ENCODE measurements at regions not wholly inside any gene's neighbourhood (a gene's known extent, or its start where the extent isn't known, plus 50 kb on each side); places are given as distances from the start of the nearest gene placed in this dataset.
"Not testable (repeated sequence)": the region's sequence is repeated elsewhere in the genome, so short reads cannot be mapped to it uniquely, and the experiment has no call there.

DNA sequence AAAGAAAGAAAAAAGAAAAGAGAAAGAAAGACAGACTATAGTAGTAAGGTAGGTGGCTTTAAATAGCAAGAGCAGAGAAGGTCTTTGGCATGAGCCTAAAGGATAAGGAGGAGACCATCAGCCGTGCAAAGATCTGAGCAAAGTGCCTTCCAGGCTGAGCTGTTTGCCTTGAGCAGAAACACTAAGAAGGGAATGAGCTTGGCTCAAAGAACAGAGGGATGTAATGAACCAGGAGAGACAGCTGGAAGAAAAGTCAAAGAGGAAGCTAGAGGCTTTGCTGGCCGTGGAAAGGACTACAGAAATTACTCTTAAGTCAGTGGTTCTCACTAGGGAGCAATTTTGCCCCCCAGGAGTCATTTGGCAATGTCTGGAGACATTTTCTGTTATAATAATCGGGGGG is 228.6 kb downstream of the FGFR2 start:
- Histone ChIP-seq H3K36me3 (ENCODE audit: insufficient read depth, low read length) (no peaks in the 10 kb centered on the region), H3K4me3 (ENCODE audit: low read length) (no peak overlapping the region), H3K9ac (ENCODE audit: low read depth, low read length) (no peak overlapping the region), H3K4me1 (ENCODE audit: insufficient read depth, low read length) (peaks cover 9% of the 10 kb centered on the region; the same call in 1 of the 2 replicates), H3K27ac (ENCODE audit: low read depth, low read length) (no peak overlapping the region), H3K27me3 (ENCODE audit: insufficient read depth, low read length) (no peaks in the 10 kb centered on the region), H3K9me3 (ENCODE audit: insufficient read depth, low read depth, low read length) (no peaks in the 10 kb centered on the region)
- 88% methylated on average over 3 of the region's 3 CpGs for WGBS

DNA sequence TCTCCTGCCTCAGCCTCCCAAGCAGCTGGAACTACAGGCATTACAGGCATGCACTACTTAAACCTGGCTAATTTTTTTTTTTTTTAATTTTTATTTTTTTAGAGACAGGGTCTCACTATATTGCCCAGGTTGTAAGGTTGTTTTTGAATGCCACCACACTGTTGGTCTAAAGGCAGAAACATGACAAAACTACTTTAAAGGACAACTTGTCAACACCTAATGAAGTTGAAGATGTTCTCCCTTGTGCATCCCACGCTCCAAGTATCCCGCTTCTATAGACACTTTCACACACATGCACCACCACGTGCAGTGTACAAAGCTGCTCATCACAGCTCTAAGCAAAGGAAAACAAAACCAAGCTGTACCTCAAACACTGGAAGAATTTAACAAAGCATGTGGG is 226.4 kb downstream of the FGFR2 start:
- WGBS: over 99% methylated on average over 3 of the region's 3 CpGs
- H3K4me3 ChIP-seq (ENCODE audit: low read length): no peak overlapping the region
- H3K9me3 ChIP-seq (ENCODE audit: insufficient read depth, low read depth, low read length): no peaks in the 10 kb centered on the region
- H3K4me1 ChIP-seq (ENCODE audit: insufficient read depth, low read length): peaks cover 9% of the 10 kb centered on the region; the same call in 1 of the 2 replicates
- no peaks in the 10 kb centered on the region for H3K27me3 ChIP-seq (ENCODE audit: insufficient read depth, low read length)
- H3K27ac ChIP-seq (ENCODE audit: low read depth, low read length): no peak overlapping the region
- no peaks in the 10 kb centered on the region for H3K36me3 ChIP-seq (ENCODE audit: insufficient read depth, low read length)
- no peak overlapping the region for H3K9ac ChIP-seq (ENCODE audit: low read depth, low read length)

DNA sequence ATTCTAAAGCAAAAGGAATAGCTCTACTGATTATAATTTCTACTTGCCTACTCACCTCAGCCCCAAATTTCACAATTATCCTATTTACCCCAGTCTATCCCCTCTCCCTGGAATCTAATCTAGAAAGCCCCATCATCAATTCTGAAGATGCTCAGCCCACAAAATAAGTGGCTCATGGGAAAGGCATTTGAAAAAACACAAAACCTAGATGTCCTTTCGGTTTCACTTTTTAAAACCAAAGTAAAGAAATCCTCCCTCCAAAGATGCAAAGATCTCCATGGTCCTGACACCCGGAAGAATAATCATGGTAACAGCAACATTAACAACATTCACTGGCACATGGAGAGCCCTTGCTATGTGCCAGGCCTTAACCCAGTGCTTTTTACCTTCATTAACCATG is 224.8 kb downstream of the FGFR2 start:
- WGBS: 83% methylated on average over 2 of the region's 2 CpGs
- Histone ChIP-seq H3K27me3 (ENCODE audit: insufficient read depth, low read length) (no peaks in the 10 kb centered on the region), H3K36me3 (ENCODE audit: insufficient read depth, low read length) (no peaks in the 10 kb centered on the region), H3K27ac (ENCODE audit: low read depth, low read length) (no peak overlapping the region), H3K4me1 (ENCODE audit: insufficient read depth, low read length) (no peaks in the 10 kb centered on the region), H3K9me3 (ENCODE audit: insufficient read depth, low read depth, low read length) (no peaks in the 10 kb centered on the region), H3K4me3 (ENCODE audit: low read length) (no peak overlapping the region), H3K9ac (ENCODE audit: low read depth, low read length) (no peak overlapping the region)

DNA sequence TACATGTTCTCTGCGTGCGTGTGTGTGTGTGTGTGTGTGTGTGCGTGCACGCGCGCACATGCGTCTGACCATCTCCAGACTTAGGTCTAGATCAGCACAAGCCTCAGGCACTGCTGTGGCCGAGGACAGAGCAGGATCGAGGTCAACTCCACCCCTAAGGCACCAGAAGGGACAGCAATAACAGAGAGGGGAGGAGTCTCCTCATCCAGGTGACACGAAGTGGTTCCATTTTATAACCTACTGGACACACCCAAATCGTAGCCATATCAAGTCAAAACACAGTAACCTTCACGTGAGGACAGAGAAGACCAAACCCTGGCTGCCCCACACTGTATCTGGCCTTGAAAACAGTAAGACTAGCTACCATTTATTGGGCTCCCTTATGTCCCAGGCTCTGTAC is 224.1 kb downstream of the FGFR2 start:
- H3K9me3 ChIP-seq (ENCODE audit: insufficient read depth, low read depth, low read length): no peaks in the 10 kb centered on the region
- H3K4me3 ChIP-seq (ENCODE audit: low read length): no peak overlapping the region
- no peak overlapping the region for H3K27ac ChIP-seq (ENCODE audit: low read depth, low read length)
- H3K9ac ChIP-seq (ENCODE audit: low read depth, low read length): no peak overlapping the region
- H3K4me1 ChIP-seq (ENCODE audit: insufficient read depth, low read length): no peaks in the 10 kb centered on the region
- H3K36me3 ChIP-seq (ENCODE audit: insufficient read depth, low read length): no peaks in the 10 kb centered on the region
- 93% methylated on average over 12 of the region's 12 CpGs for WGBS
- H3K27me3 ChIP-seq (ENCODE audit: insufficient read depth, low read length): no peaks in the 10 kb centered on the region

DNA sequence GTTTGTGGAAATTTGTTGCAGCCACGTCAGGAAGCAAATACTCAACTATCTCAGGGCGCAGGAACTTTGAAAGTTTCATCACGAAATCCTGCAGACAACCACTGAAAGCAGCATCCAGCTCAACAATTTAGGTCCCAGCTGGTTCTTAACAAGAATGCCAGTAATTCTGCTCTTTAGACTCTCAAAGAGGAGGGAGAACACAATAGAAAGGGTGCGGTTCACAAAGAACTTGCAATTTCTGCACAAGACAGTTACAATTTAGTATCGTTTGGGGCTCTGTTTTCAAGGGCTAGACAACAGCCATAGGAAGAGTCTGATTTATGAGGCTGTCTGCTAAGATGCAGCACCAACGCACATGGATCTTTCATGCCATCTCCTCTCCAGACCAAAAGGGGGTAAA is 223.1 kb downstream of the FGFR2 start:
- Histone ChIP-seq H3K36me3 (ENCODE audit: insufficient read depth, low read length) (no peaks in the 10 kb centered on the region), H3K27ac (ENCODE audit: low read depth, low read length) (no peak overlapping the region), H3K4me1 (ENCODE audit: insufficient read depth, low read length) (no peaks in the 10 kb centered on the region), H3K9ac (ENCODE audit: low read depth, low read length) (no peak overlapping the region), H3K27me3 (ENCODE audit: insufficient read depth, low read length) (no peaks in the 10 kb centered on the region), H3K9me3 (ENCODE audit: insufficient read depth, low read depth, low read length) (no peaks in the 10 kb centered on the region), H3K4me3 (ENCODE audit: low read length) (no peak overlapping the region)
- 91% methylated on average over 6 of the region's 6 CpGs for WGBS

DNA sequence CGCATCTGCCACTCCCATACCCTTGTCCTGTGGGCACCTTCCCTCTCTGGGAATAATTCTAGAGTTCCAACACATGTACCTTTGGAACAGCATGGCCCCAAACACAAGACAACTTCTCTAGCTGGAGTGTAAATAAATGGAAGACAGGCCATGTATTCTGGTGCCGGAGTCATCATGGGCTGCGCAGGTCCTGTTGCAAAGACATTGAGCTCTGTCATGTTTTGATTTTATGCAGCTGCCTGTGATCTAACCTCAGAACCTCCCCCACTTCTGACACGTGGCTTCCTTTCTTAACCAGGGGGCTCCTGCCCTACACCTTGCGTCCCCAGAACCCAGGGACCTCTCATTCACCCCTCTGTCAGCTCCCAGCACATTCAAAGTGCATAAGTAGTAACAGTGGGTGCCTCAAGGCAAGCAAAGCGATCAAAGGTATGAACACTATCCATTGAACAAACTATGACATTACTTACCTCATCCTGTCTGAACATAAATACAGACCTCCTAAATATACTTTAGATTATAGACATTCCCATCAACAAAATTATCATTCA is 219.9 kb downstream of the FGFR2 start:
- no peak overlapping the region for H3K4me3 ChIP-seq (ENCODE audit: low read length)
- peaks cover 5% of the 10 kb centered on the region; the same call in 1 of the 2 replicates for H3K9me3 ChIP-seq (ENCODE audit: insufficient read depth, low read depth, low read length)
- WGBS: 86% methylated on average over 6 of the region's 6 CpGs
- no peaks in the 10 kb centered on the region for H3K36me3 ChIP-seq (ENCODE audit: insufficient read depth, low read length)
- H3K4me1 ChIP-seq (ENCODE audit: insufficient read depth, low read length): no peaks in the 10 kb centered on the region
- H3K27ac ChIP-seq (ENCODE audit: low read depth, low read length): no peak overlapping the region
- H3K9ac ChIP-seq (ENCODE audit: low read depth, low read length): no peak overlapping the region
- no peaks in the 10 kb centered on the region for H3K27me3 ChIP-seq (ENCODE audit: insufficient read depth, low read length)

DNA sequence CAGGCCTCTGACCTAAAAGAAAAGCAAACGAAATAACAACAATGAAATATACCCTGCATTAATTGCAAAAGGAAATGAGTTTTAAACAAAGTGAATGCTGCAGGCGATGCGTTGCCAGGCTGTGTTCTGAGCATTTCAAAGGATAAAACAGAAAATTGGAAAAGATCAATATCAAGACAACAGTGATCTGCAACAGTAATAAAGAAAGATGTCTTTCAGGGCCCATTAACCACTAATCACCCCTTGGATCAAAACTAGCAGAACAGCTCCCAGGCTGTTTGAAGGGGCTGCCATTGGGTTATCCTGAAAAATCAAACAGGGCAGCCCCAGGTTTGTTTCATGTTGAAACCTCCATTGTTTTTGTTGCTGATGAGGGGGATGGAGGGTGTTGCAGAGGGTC is 219.2 kb downstream of the FGFR2 start:
- 93% methylated on average over 3 of the region's 3 CpGs for WGBS
- no peaks in the 10 kb centered on the region for H3K4me1 ChIP-seq (ENCODE audit: insufficient read depth, low read length)
- no peaks in the 10 kb centered on the region for H3K36me3 ChIP-seq (ENCODE audit: insufficient read depth, low read length)
- H3K27me3 ChIP-seq (ENCODE audit: insufficient read depth, low read length): no peaks in the 10 kb centered on the region
- H3K9ac ChIP-seq (ENCODE audit: low read depth, low read length): no peak overlapping the region
- no peak overlapping the region for H3K4me3 ChIP-seq (ENCODE audit: low read length)
- H3K27ac ChIP-seq (ENCODE audit: low read depth, low read length): no peak overlapping the region
- peaks cover 5% of the 10 kb centered on the region; the same call in 1 of the 2 replicates for H3K9me3 ChIP-seq (ENCODE audit: insufficient read depth, low read depth, low read length)

DNA sequence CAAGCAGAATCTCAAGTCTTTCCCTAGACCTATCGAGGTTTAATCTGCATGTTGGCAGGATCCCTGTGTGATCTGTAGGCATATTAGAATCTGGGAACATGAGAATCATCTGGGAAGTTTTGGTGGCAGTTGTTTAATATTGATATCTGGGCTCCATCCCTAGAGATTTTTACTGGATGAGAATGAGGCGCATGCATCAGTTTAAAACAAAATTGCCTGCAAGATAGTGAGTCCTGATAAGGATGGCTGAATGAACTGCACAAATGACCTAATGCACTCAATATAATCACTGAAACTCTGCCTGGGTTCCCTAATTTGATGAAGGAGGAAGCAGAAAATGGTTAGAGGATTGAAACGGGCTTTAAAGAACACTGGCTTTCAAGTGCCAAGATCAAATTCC is 218.0 kb downstream of the FGFR2 start:
- peaks cover 5% of the 10 kb centered on the region; the same call in 1 of the 2 replicates for H3K9me3 ChIP-seq (ENCODE audit: insufficient read depth, low read depth, low read length)
- 96% methylated on average over 3 of the region's 3 CpGs for WGBS
- no peak overlapping the region for H3K9ac ChIP-seq (ENCODE audit: low read depth, low read length)

DNA sequence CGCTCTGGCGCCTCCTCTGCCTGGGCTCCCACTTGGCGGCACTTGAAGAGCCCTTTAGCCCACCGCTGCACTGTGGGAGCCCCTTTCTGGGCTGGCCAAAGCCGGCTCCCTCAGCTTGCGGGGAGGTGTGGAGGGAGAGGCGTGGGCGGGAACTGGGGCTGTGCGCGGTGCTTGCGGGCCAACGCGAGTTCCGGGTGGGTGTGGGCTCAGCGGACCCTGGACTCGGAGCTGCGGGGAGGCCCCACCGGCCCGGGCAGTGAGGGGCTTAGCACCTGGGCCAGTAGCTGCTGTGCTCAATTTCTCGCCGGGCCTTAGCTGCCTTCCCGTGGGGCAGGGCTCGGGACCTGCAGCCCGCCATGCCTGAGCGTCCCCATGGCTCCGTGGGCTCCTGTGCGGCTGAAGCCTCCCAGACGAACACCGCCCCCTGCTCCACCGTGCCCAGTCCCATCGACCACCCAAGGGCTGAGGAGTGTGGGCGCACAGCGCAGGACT is 216.2 kb downstream of the FGFR2 start:
- H3K36me3 ChIP-seq (ENCODE audit: insufficient read depth, low read length); H3K4me3 ChIP-seq (ENCODE audit: low read length); H3K27me3 ChIP-seq (ENCODE audit: insufficient read depth, low read length); H3K9me3 ChIP-seq (ENCODE audit: insufficient read depth, low read depth, low read length); H3K4me1 ChIP-seq (ENCODE audit: insufficient read depth, low read length); H3K27ac ChIP-seq (ENCODE audit: low read depth, low read length); H3K9ac ChIP-seq (ENCODE audit: low read depth, low read length): not testable (repeated sequence)
- WGBS: 97% methylated on average over 33 of the region's 33 CpGs

More for the DNA sequence above, 218.0 kb downstream of the FGFR2 start:
- no peak overlapping the region for H3K4me3 ChIP-seq (ENCODE audit: low read length)
- no peaks in the 10 kb centered on the region for H3K4me1 ChIP-seq (ENCODE audit: insufficient read depth, low read length)
- no peaks in the 10 kb centered on the region for H3K36me3 ChIP-seq (ENCODE audit: insufficient read depth, low read length)
- H3K27me3 ChIP-seq (ENCODE audit: insufficient read depth, low read length): no peaks in the 10 kb centered on the region
- H3K27ac ChIP-seq (ENCODE audit: low read depth, low read length): no peak overlapping the region

DNA sequence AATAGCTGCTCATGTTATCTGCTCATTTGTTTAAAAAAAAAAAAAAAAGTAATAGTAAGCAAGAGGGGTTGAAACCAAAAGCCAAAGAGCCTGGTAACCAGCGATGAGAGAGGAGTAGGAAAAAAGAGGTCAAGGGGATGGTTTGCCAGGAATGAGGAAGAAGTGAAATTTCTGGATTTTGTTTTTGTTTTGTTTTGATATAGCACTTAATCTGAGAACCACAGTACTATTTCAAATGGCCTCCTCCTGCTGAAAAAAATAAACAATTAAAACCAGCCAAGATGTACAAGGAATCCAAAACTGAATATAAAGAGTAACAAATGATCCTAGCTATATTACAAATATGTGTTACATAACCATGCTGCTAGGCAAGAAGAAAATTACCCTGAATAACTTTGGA is 213.1 kb downstream of the FGFR2 start:
- no peaks in the 10 kb centered on the region for H3K27me3 ChIP-seq (ENCODE audit: insufficient read depth, low read length)
- no peaks in the 10 kb centered on the region for H3K4me1 ChIP-seq (ENCODE audit: insufficient read depth, low read length)
- H3K9me3 ChIP-seq (ENCODE audit: insufficient read depth, low read depth, low read length): peaks cover 5% of the 10 kb centered on the region; the same call in 1 of the 2 replicates
- 100% methylated on average over 1 of the region's 1 CpG for WGBS
- H3K4me3 ChIP-seq (ENCODE audit: low read length): no peak overlapping the region
- H3K27ac ChIP-seq (ENCODE audit: low read depth, low read length): no peak overlapping the region
- no peak overlapping the region for H3K9ac ChIP-seq (ENCODE audit: low read depth, low read length)
- no peaks in the 10 kb centered on the region for H3K36me3 ChIP-seq (ENCODE audit: insufficient read depth, low read length)

DNA sequence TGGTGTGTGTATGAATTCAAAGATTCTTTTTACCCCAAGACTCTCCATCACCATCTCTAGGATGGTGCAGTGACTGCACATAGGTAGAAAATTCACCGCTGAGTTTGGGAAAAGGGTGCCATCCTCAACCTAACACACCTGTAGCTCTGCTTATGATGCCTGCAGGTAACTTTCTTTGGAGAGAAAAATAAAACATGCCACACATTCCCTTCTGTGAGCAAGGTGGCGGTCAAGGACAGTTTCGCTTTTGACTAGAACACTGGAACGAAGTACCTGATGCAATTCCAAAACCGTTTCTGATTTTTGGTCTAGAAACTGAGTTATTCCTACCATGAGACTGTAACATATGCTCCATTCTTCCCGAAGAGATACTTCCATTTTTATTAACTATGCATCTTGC is 205.6 kb downstream of the FGFR2 start:
- WGBS: 94% methylated on average over 6 of the region's 6 CpGs
- no peaks in the 10 kb centered on the region for H3K36me3 ChIP-seq (ENCODE audit: insufficient read depth, low read length)

DNA sequence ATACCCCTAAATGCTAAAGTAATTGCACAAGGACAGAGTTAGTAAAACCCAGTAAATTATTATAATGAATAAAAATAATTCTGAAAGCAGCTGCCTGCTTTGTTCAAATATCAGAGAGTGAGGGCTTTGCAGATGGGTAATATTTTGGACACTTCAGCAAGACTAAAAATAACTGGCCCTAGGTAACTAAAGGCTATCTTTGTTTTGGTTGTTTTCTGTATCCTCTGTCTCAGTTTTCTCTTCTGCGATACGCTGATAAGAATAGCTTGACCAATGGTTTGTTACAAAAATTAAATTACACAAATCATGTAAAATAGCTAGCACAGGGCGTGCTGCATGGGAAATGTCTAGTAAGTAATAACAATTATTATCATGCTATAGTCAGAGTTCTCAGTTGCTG is 204.7 kb downstream of the FGFR2 start:
- Histone ChIP-seq H3K4me1 (ENCODE audit: insufficient read depth, low read length) (no peaks in the 10 kb centered on the region), H3K9ac (ENCODE audit: low read depth, low read length) (no peak overlapping the region), H3K4me3 (ENCODE audit: low read length) (no peak overlapping the region), H3K27ac (ENCODE audit: low read depth, low read length) (no peak overlapping the region), H3K36me3 (ENCODE audit: insufficient read depth, low read length) (no peaks in the 10 kb centered on the region), H3K27me3 (ENCODE audit: insufficient read depth, low read length) (no peaks in the 10 kb centered on the region), H3K9me3 (ENCODE audit: insufficient read depth, low read depth, low read length) (no peaks in the 10 kb centered on the region)
- WGBS: 97% methylated on average over 3 of the region's 3 CpGs

More for the DNA sequence above, 205.6 kb downstream of the FGFR2 start:
- no peak overlapping the region for H3K9ac ChIP-seq (ENCODE audit: low read depth, low read length)
- no peak overlapping the region for H3K27ac ChIP-seq (ENCODE audit: low read depth, low read length)
- no peaks in the 10 kb centered on the region for H3K4me1 ChIP-seq (ENCODE audit: insufficient read depth, low read length)
- no peaks in the 10 kb centered on the region for H3K9me3 ChIP-seq (ENCODE audit: insufficient read depth, low read depth, low read length)
- H3K27me3 ChIP-seq (ENCODE audit: insufficient read depth, low read length): no peaks in the 10 kb centered on the region
- no peak overlapping the region for H3K4me3 ChIP-seq (ENCODE audit: low read length)
